ENCODE measurements at regions not wholly inside any gene's neighbourhood (a gene's known extent, or its start where the extent isn't known, plus 50 kb on each side); places are given as distances from the start of the nearest gene placed in this dataset.

DNA sequence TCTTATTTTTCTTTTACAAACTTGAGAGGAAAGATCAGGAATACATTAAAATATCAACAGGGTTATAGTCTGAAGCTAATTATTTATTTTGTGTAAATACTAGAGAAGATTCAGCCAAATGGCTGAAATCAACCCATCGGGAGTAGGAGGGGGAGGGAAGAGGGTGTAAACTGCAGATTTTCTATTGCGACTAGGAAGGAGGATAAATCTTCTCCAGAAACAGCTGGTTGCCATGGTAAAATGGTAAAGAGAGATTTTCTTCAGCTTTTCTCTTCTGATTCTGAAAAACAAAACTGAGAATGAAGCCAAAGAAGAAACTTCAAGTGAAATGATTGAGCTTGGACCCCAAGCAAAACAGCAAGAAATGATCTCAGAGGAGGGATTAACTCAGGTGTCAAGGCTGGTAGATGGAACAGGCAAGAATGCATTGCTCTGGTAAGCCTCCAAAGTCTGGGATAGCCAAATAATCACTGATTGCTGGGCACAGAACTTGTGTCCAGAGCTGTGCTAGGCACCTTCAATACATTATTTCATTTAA is 193.5 kb upstream of the SPTLC3 start:
- Histone ChIP-seq H4K20me1 (replicated peaks; ENCODE audit: control insufficient read depth, insufficient read depth, low read length) (no peaks in the 10 kb centered on the region), H3K9me1 (ENCODE audit: control insufficient read depth, insufficient read depth, low read length) (no peaks in the 10 kb centered on the region), H3K27ac (ENCODE audit: extremely low read depth, low read depth, low read length) (no peak overlapping the region), H3K4me2 (ENCODE audit: insufficient read depth, low read length) (no peak overlapping the region), H3K79me2 (ENCODE audit: control insufficient read depth, insufficient read depth, low read length) (no peaks in the 10 kb centered on the region), H3K36me3 (ENCODE audit: control insufficient read depth, insufficient read depth, low read length) (no peaks in the 10 kb centered on the region), H3K27me3 (ENCODE audit: control insufficient read depth in 2 of 2, insufficient read depth in 2 of 2, low read length in 2 of 2) (no peaks in the 10 kb centered on the region), H3K9me3 (replicated peaks; ENCODE audit: control insufficient read depth, insufficient read depth, low read depth, low read length) (no peaks in the 10 kb centered on the region), H3K4me3 (no peak overlapping the region), H3K4me1 (replicated peaks in 1 of 2; ENCODE audit: control insufficient read depth in 2 of 2, insufficient read depth in 2 of 2, low read length in 2 of 2) (no peaks in the 10 kb centered on the region), H3K9ac (ENCODE audit: insufficient read depth in 1 of 2, low read depth in 2 of 2, low read length in 2 of 2) (no peak overlapping the region), H2AFZ (ENCODE audit: low read depth, low read length) (no peak overlapping the region)
- in situ Hi-C loops (cut with MboI) (no loop called here), intact Hi-C loops (cut with micrococcal nuclease) (no loop called here)
- FAIRE-seq (no peak), ATAC-seq (no peak), DNase-seq (ENCODE audit: extremely low read depth in 1 of 4, low spot score in 3 of 4) (no peak)
- BruUV-seq (replicated peaks) = no TSS peak
- ChIA-PET CTCF (ENCODE audit: low intra/inter-chr PET ratio) (no interaction called here), POLR2A (no interaction called here)
- TF ChIP-seq KDM4B (IDR thresholded peaks at IDR 0.05; ENCODE audit: borderline replicate concordance in 2 of 2, low read depth in 1 of 2) (no peak), TRIM24 (IDR thresholded peaks at IDR 0.05) (no peak), FOXK2 (conservative IDR thresholded peaks at IDR 0.05 in 1 of 2, IDR thresholded peaks at IDR 0.05 in 1 of 2; ENCODE audit: low read depth in 2 of 2) (no peak)
- TF ChIP-seq, protein P1, sequence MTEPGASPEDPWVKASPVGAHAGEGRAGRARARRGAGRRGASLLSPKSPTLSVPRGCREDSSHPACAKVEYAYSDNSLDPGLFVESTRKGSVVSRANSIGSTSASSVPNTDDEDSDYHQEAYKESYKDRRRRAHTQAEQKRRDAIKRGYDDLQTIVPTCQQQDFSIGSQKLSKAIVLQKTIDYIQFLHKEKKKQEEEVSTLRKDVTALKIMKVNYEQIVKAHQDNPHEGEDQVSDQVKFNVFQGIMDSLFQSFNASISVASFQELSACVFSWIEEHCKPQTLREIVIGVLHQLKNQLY (CRISPR knock-in tag; conservative IDR thresholded peaks at IDR 0.05) = no peak
- WGBS (ENCODE audit: insufficient coverage, low coverage, missing lambda C conversion rate) = 5% methylated on average over 2 of the region's 2 CpGs

DNA sequence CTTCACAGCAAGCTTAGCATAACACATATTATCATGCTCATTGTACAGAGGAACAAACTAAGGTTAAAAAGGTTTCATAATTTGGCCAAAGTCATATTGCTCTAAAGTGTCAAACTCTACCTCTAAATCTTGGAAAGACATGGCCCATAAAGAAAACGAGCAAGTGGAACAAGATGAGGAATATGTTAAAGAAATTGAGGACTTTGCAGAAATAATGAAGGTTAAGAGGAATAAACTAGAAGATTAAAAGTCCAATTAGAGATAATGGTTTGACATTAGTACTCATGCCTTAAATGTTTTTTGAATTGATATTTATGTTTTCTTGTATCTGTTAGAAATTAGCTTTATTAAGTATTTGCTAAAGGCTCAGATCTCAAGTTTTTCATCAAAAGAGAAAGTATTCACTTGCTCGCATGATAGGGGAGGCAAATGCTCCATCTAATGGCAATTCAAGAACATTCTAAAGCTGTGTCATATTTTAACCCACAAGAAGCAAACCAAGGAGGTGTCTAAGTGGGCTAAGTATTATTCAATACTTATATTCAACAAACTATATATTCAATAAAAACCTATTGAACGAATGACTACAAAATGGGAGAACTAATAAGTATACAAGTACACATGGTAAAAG is 192.9 kb upstream of the SPTLC3 start:
- Histone ChIP-seq H4K20me1 (replicated peaks; ENCODE audit: control insufficient read depth, insufficient read depth, low read length) (no peaks in the 10 kb centered on the region), H3K9ac (ENCODE audit: insufficient read depth in 1 of 2, low read depth in 2 of 2, low read length in 2 of 2) (no peak overlapping the region), H3K27me3 (ENCODE audit: control insufficient read depth in 2 of 2, insufficient read depth in 2 of 2, low read length in 2 of 2) (no peaks in the 10 kb centered on the region), H3K4me2 (ENCODE audit: insufficient read depth, low read length) (no peak overlapping the region), H3K36me3 (ENCODE audit: control insufficient read depth, insufficient read depth, low read length) (no peaks in the 10 kb centered on the region), H3K9me3 (replicated peaks; ENCODE audit: control insufficient read depth, insufficient read depth, low read depth, low read length) (no peaks in the 10 kb centered on the region), H3K4me1 (replicated peaks in 1 of 2; ENCODE audit: control insufficient read depth in 2 of 2, insufficient read depth in 2 of 2, low read length in 2 of 2) (no peaks in the 10 kb centered on the region), H3K9me1 (ENCODE audit: control insufficient read depth, insufficient read depth, low read length) (no peaks in the 10 kb centered on the region), H3K27ac (ENCODE audit: extremely low read depth, low read depth, low read length) (no peak overlapping the region), H2AFZ (ENCODE audit: low read depth, low read length) (no peak overlapping the region), H3K79me2 (ENCODE audit: control insufficient read depth, insufficient read depth, low read length) (no peaks in the 10 kb centered on the region), H3K4me3 (no peak overlapping the region)
- in situ Hi-C loops (cut with MboI) (no loop called here), intact Hi-C loops (cut with micrococcal nuclease) (no loop called here)
- ATAC-seq (no peak), FAIRE-seq (no peak), DNase-seq (ENCODE audit: extremely low read depth in 1 of 4, low spot score in 3 of 4) (no peak)
- 0% methylated on average over 3 of the region's 3 CpGs for WGBS (ENCODE audit: insufficient coverage, low coverage, missing lambda C conversion rate)
- ChIA-PET CTCF (ENCODE audit: low intra/inter-chr PET ratio) (no interaction called here), POLR2A (no interaction called here)
- BruUV-seq (replicated peaks) = no TSS peak
- TF ChIP-seq ZNF75A (CRISPR knock-in tag; IDR thresholded peaks at IDR 0.05) (no peak), MTF1 (CRISPR knock-in tag; IDR thresholded peaks at IDR 0.05; ENCODE audit: borderline replicate concordance) (no peak), ZNF324 (CRISPR knock-in tag; IDR thresholded peaks at IDR 0.05) (no peak), FOXJ2 (tag; IDR thresholded peaks at IDR 0.05) (no peak), RBM15 (IDR thresholded peaks at IDR 0.05; ENCODE audit: insufficient read depth, low read length) (no peak), POLR2A (conservative IDR thresholded peaks at IDR 0.05) (no peak), ZNF124 (CRISPR knock-in tag; IDR thresholded peaks at IDR 0.05) (no peak)
- TF ChIP-seq, protein P2, sequence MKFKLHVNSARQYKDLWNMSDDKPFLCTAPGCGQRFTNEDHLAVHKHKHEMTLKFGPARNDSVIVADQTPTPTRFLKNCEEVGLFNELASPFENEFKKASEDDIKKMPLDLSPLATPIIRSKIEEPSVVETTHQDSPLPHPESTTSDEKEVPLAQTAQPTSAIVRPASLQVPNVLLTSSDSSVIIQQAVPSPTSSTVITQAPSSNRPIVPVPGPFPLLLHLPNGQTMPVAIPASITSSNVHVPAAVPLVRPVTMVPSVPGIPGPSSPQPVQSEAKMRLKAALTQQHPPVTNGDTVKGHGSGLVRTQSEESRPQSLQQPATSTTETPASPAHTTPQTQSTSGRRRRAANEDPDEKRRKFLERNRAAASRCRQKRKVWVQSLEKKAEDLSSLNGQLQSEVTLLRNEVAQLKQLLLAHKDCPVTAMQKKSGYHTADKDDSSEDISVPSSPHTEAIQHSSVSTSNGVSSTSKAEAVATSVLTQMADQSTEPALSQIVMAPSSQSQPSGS (CRISPR knock-in tag; IDR thresholded peaks at IDR 0.05) = no peak
- TF ChIP-seq, protein P3, sequence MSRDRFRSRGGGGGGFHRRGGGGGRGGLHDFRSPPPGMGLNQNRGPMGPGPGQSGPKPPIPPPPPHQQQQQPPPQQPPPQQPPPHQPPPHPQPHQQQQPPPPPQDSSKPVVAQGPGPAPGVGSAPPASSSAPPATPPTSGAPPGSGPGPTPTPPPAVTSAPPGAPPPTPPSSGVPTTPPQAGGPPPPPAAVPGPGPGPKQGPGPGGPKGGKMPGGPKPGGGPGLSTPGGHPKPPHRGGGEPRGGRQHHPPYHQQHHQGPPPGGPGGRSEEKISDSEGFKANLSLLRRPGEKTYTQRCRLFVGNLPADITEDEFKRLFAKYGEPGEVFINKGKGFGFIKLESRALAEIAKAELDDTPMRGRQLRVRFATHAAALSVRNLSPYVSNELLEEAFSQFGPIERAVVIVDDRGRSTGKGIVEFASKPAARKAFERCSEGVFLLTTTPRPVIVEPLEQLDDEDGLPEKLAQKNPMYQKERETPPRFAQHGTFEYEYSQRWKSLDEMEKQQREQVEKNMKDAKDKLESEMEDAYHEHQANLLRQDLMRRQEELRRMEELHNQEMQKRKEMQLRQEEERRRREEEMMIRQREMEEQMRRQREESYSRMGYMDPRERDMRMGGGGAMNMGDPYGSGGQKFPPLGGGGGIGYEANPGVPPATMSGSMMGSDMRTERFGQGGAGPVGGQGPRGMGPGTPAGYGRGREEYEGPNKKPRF (IDR thresholded peaks at IDR 0.05; ENCODE audit: low read depth, low read length) = no peak
